SU-DHL-6 (cell line): ENCODE measurements at regions not wholly inside any gene's neighbourhood (a gene's known extent, or its start where the extent isn't known, plus 50 kb on each side); places are given as distances from the start of the nearest gene placed in this dataset.

ENCODE experiments used
- CTCF ChIP-seq: fragments of 200-600 bp; sonication (generic); IDR thresholded peaks from one replicate; pipeline ENCODE4 v1.5.1; 2017; ENCODE audit warnings: antibody characterized with exemption, mild to moderate bottlenecking, low read length, moderate library complexity; ENCODE audit not compliant: insufficient read depth, poor library complexity, severe bottlenecking
- EZH2phosphoT487 ChIP-seq: fragments of 200-600 bp; sonication (generic), shearing (Covaris generic); conservative IDR thresholded peaks from 2 replicates; pipeline ENCODE4 v1.6.1; 2018; ENCODE audit warnings: mild to moderate bottlenecking, antibody characterized with exemption, low read length, moderate library complexity, mixed read lengths

GRCh38 chr20:17809362-17810061 is 109.7 kb downstream of the BANF2 start:
- TF ChIP-seq CTCF (no peak), EZH2phosphoT487 (no peak)
